Endodermal cell (in vitro differentiated cells): ENCODE measurements at regions not wholly inside any gene's neighbourhood (a gene's known extent, or its start where the extent isn't known, plus 50 kb on each side); places are given as distances from the start of the nearest gene placed in this dataset.

Source experiments
- DNase-seq: peaks from one replicate; pipeline ENCODE4 v3.0.0-alpha.2; 2017
- H3K27ac ChIP-seq: 2 replicates; pipeline ENCODE4 v1.5.1; 2013; ENCODE audit warnings: mild to moderate bottlenecking, low read depth, low read length, moderate library complexity
- H3K27me3 ChIP-seq: 2 replicates; pipeline ENCODE4 v1.6.1; 2013; ENCODE audit warnings: mild to moderate bottlenecking, low read length, moderate library complexity; ENCODE audit not compliant: insufficient read depth, control insufficient read depth, poor library complexity, severe bottlenecking
- H3K36me3 ChIP-seq: 2 replicates; pipeline ENCODE4 v1.7.0; 2013; ENCODE audit warnings: mild to moderate bottlenecking, low read length, moderate library complexity; ENCODE audit not compliant: control insufficient read depth, insufficient read depth
- H3K4me1 ChIP-seq: one replicate; pipeline ENCODE4 v1.7.0; 2013; ENCODE audit warnings: low read length; ENCODE audit not compliant: control insufficient read depth, insufficient read depth
- H3K4me3 ChIP-seq: 2 replicates; pipeline ENCODE4 v1.5.1; 2013; ENCODE audit warnings: mild to moderate bottlenecking, low read length, moderate library complexity
- H3K9ac ChIP-seq: 2 replicates; pipeline ENCODE4 v1.6.1; 2013; ENCODE audit warnings: mild to moderate bottlenecking, low read length, moderate library complexity; ENCODE audit not compliant: poor library complexity, severe bottlenecking; ENCODE audit errors: extremely low read depth
- H3K9me3 ChIP-seq: 2 replicates; pipeline ENCODE4 v1.6.1; 2013; ENCODE audit warnings: mild to moderate bottlenecking, low read length, moderate library complexity; ENCODE audit not compliant: control insufficient read depth
- H3K27ac Mint-ChIP-seq: 2 replicates; pipeline ENCODE4 v1.8.0; 2020; ENCODE audit warnings: mixed read lengths
- H3K27me3 Mint-ChIP-seq: 2 replicates; pipeline ENCODE4 v1.8.0; 2021; ENCODE audit warnings: mild to moderate bottlenecking, mixed read lengths; ENCODE audit not compliant: insufficient read depth
- H3K36me3 Mint-ChIP-seq: 2 replicates; pipeline ENCODE4 v1.8.0; 2020; ENCODE audit warnings: low read depth, mixed read lengths
- H3K4me1 Mint-ChIP-seq: 2 replicates; pipeline ENCODE4 v1.8.0; 2020; ENCODE audit warnings: mixed read lengths
- H3K4me3 Mint-ChIP-seq: 2 replicates; pipeline ENCODE4 v1.8.0; 2020; ENCODE audit warnings: mild to moderate bottlenecking, moderate library complexity, mixed read lengths
- H3K9me3 Mint-ChIP-seq: 2 replicates; pipeline ENCODE4 v1.8.0; 2020; ENCODE audit warnings: mild to moderate bottlenecking, mixed read lengths
- CTCF ChIP-seq: fragments of 200-600 bp; sonication (generic); conservative IDR thresholded peaks from 2 replicates; pipeline ENCODE4 v1.5.0; 2021; ENCODE audit warnings: antibody characterized with exemption, mild to moderate bottlenecking
- WGBS, 2 experiments: methylation state at CpG; one replicate each; pipeline versions ENCODE4 v1.1.5 to v1.1.7; 2013; ENCODE audit warnings: missing lambda C conversion rate in 2 of 2, mixed read lengths in 1 of 2; ENCODE audit not compliant: insufficient coverage in 1 of 2, insufficient read length in 1 of 2; 5-methylcytosine and 5-hydroxymethylcytosine counted together

GRCh38 chr9:107906074-107906473 lies 416.5 kb upstream of the KLF4 start:
- Histone ChIP-seq H3K4me3 (no peak overlapping the region), H3K27me3 (peaks cover 24% of the 10 kb centered on the region), H3K4me1 (no peaks in the 10 kb centered on the region), H3K9me3 (no peaks in the 10 kb centered on the region), H3K36me3 (no peaks in the 10 kb centered on the region), H3K27ac (no peak overlapping the region), H3K9ac (no peak overlapping the region)
- Mint-ChIP-seq H3K36me3 (no peaks in the 10 kb centered on the region), H3K27me3 (peaks cover 19% of the 10 kb centered on the region), H3K4me3 (no peak overlapping the region), H3K27ac (no peak overlapping the region), H3K4me1 (no peaks in the 10 kb centered on the region), H3K9me3 (peaks cover 3% of the 10 kb centered on the region)
- 86% methylated on average over 1 of the region's 1 CpG; no CpG with 5 or more reads in 1 of the 2 experiments for WGBS, 2 experiments
- DNase-seq = no peak
- no peak for TF ChIP-seq CTCF

GRCh38 chr9:107905308-107906020 lies 415.9 kb upstream of the KLF4 start:
- Mint-ChIP-seq H3K9me3 (peaks cover 3% of the 10 kb centered on the region), H3K4me3 (no peak overlapping the region), H3K4me1 (no peaks in the 10 kb centered on the region), H3K36me3 (no peaks in the 10 kb centered on the region), H3K27ac (no peak overlapping the region), H3K27me3 (peaks cover 25% of the 10 kb centered on the region)
- no peaks in the 10 kb centered on the region for H3K4me1 ChIP-seq
- 91 to 93% methylated on average over 2 of the region's 2 CpGs for WGBS, 2 experiments
- DNase-seq = no peak
- H3K27me3 ChIP-seq = peaks cover 30% of the 10 kb centered on the region
- H3K27ac ChIP-seq = no peak overlapping the region
- no peak for TF ChIP-seq CTCF
- H3K36me3 ChIP-seq = no peaks in the 10 kb centered on the region
- H3K9ac ChIP-seq = no peak overlapping the region
- H3K4me3 ChIP-seq = no peak overlapping the region
- no peaks in the 10 kb centered on the region for H3K9me3 ChIP-seq

- no peaks in the 10 kb centered on the region for H3K9me3 Mint-ChIP-seq
- no peak overlapping the region for H3K9ac ChIP-seq
- no peak overlapping the region for H3K4me3 ChIP-seq
- 100% methylated on average over 1 of the region's 1 CpG for WGBS, 2 experiments
- H3K4me1 ChIP-seq = no peaks in the 10 kb centered on the region
- H3K36me3 ChIP-seq = no peaks in the 10 kb centered on the region
- H3K27ac ChIP-seq = no peak overlapping the region
- no peak overlapping the region for H3K27ac Mint-ChIP-seq
- peaks cover 32% of the 10 kb centered on the region for H3K27me3 Mint-ChIP-seq
- DNase-seq = no peak
- TF ChIP-seq CTCF = no peak
- no peaks in the 10 kb centered on the region for H3K4me1 Mint-ChIP-seq
- H3K36me3 Mint-ChIP-seq = no peaks in the 10 kb centered on the region
- no peaks in the 10 kb centered on the region for H3K9me3 ChIP-seq
- H3K4me3 Mint-ChIP-seq = no peak overlapping the region
- peaks cover 25% of the 10 kb centered on the region for H3K27me3 ChIP-seq
Observed at GRCh38 chr9:107899961-107900330, 410.4 kb upstream of the KLF4 start.
